GM19239 (cell line): ENCODE measurements at regions not wholly inside any gene's neighbourhood (a gene's known extent, or its start where the extent isn't known, plus 50 kb on each side); places are given as distances from the start of the nearest gene placed in this dataset.

Experiments
- DNase-seq: peaks from one replicate; pipeline ENCODE4 v3.0.0; 2011; ENCODE audit warnings: low spot score; ENCODE audit not compliant: insufficient read length
- FAIRE-seq: peaks from 2 replicates; lab custom pipeline; 2011; peaks lifted over from hg19 to GRCh38; lab: Jason Lieb, UNC

DNA sequence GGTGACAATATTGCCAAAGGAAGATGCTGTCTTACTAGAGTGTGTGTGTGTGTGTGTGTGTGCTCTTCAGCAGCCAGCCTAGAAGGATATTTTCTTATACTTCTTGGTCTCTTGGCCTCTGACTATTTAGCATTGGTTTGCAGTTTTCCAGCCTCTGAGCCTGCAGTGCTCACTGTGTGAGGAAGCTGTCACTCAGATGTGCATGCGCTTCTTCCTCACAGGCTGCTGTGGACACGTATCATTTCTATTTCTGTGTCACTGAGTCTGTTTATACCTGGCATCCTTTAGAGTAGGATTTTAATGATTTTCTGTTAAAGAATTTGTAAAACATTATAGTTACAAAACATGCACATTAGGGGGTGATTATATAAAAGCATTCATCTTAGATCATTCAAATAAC is 83.3 kb downstream of the ALDH8A1 start:
- DNase-seq, result no peak
- peak; percentile 8 for FAIRE-seq

DNA sequence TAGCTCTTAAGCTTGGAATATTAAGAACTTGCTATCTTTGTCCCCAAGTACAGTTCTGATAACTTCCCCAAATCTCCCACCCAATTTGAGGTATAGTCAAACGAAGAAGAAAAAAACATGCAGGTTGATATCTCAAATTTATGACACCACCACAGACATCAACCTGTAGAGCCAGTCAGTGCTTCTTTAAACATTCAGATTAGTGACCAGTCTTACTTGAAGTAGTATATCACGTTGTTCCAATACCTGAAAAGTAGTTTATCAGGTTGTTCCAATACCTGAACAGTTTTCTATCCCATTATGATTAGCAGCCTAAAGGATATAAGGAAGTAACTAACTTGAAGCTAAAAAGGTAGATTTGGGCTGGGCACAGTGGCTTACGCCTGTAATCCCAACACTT is 85.3 kb downstream of the ALDH8A1 start:
- DNase-seq (no peak), FAIRE-seq (no peak)

DNA sequence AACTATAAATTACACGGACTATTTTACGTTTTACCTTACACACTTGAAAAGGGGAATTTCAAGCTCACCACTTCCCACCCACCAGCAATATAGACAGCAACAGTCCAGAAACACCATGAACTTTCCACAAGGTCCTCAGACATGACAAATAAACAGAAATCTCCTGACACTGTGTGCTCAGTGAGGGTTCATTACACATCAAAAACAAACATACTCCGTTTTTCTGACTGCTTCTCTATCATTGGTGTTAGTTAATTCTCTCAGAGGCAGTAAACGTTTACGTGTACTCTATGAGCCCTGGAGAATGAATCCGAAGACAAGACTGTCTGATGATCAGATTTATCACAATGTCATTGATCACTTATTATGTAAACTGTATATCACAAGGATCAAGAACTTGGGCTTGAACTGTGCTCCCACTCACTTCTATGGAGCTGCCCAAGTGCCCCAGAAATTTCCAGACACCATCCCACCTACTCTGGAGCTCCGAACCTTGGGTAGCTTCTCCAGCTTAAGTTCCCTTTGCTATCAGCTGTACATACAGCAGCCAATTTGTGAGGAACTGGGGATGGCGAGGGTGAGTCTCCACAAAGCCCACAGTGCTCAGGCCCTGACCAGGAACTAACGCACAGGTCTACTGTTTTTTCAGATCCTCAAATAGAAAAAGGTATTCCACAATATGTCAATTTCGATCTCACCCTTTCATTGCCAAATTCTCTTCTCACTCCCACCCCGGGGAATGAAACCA is 86.0 kb downstream of the ALDH8A1 start:
- DNase-seq (no peak), FAIRE-seq (no peak)

DNA sequence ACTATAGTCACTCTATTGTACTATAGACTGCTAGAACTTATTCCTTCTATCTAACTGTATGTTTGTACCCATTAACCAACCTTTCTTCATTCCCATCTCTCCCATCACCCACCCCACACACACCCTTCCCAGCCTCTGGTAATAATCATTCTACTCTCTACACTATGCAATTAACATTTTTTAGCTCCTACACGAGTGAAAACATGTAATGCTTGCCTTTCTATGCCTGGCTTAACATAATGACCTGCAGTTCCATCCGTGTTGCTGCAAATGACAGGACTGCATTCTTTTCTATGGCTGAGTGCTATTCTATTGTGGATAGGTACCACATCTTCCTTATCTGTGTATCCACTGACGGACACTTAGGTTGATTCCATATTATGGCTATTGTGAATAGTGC is 95.5 kb downstream of the ALDH8A1 start:
- FAIRE-seq (no peak), DNase-seq (no peak)

DNA sequence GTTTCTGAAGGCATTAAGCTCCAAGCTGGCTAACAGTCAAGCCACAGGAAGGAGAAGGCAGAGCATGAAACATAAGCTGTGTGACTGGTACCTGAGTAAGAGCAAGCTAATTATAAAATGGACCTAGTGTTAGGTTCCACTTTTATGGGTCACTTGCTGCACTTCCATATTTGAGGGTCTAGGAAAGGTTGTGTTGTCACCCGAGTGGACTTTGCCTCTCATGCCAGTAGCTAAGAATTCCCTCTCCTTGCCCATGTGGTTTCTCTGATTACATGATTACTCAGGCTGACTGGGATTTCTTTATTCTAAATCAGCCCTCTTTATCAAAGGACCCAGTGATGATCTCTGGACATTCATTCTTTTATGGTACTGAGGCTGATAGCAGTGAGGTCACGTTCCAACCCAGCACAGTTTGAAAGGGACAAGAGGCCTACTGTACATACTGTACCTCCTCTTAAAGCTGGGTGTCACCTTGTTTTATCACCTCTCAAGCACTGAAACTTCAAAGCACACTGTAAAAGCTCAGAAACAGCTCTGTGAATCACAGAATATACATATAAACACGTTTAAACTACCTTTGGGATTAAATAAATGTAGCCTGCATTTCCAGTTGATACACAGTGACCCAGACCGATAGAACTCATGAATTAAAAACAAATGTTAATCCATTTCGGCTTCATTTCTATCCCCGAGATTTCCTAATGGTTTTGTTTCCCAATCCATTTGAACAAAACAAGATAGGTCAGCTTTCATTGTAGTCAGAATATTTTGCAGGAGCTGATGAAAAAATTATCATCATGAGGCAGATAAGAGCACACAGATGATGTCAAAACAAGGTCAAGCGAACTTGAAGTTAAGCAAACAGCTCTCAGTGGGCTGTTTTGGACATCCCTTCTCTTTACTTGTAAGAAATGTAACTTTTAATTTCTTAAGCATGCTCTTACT is 96.5 kb downstream of the ALDH8A1 start:
- DNase-seq, result no peak
- FAIRE-seq, result no peak

DNA sequence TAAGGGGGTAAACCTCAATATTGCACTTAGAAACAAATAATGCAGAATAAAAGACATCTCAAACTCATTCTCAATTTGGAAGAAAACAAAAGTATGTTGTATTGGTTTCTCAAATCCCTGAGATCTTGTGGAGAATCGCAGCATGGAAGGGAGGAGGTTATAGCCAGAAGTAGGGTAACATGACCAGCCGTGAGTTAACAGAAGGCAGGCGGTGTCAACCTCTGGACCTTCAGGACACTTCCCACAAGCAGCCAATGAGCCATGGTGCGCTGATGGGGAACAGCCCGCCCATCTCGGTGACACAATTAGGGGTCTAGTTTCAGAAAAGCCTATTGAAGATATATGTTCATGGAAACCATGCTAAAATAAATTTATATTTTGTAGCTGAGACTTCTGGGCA is 98.4 kb downstream of the ALDH8A1 start:
- FAIRE-seq (no peak), DNase-seq (no peak)

DNA sequence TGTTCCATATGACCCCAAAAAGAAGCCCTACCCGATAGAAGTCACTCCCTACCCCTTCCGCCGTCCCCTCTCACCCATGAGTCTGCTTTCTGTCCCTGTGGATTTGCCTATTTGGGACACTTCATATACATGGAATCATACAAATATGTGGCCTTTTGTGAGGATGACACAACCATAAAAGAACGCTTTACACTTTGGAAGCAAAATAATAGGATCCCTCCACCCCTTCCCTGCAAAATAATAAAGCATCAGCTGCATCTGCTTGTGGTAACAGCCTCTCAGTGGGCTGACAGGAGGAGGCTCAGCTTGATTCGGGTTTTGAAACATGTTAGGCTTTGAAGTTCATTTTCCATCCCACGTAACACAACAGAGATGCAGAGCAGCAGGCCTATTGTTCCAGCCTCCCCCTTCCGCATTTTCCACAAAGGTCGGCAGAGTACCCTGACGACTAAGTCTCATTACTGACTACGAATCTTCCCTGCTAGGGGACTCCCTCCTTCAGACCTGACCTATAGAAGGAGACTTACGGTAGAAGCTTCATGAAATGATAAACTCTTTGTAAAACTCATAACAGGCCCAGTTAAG is 99.1 kb downstream of the ALDH8A1 start:
- no peak for DNase-seq
- no peak for FAIRE-seq

DNA sequence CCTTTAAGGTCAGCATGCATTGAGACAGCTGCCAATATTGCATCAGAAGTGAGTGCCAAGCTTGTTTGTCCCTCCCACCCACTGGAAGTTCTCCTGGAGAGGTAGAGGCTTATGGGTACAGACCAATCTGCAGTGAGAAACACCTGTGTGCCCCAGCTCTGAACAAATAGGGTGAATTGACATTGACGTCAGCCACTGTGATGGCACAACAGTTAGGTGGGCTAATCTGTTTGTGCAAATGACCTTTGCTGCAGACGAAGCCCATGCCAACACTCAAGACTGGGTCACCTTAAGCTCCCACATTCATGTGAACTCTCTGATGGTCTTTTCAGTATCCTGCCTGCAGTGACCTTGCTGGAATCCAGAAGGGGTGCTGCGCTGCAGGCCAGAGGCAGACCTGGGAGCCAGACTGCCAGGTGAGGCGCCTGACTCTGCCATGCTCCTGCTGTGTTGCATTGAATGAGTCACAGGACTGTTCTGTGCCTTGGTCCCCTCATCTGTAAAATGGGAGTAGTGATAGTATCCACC is 99.9 kb downstream of the ALDH8A1 start:
- DNase-seq (no peak), FAIRE-seq (no peak)

DNA sequence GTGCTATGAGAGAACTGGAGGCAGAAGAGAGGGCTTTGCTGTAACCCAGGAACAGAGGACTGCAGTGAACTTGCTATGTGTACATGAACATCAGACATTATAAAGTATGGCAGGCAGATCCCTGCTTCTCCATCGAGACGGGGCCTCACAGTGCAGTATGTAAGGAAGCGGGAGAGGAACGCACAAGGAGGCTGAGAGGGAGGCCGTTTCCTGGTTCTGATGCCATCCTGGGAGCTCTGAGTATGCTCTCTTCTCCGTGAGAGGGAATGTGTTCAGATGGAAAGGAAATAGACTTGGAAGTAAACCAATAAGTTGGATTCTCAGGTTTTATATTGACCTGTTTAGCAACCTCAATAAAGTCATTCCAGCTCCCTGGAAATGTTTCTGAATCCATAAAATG is 101.8 kb downstream of the ALDH8A1 start:
- FAIRE-seq (no peak), DNase-seq (no peak)

DNA sequence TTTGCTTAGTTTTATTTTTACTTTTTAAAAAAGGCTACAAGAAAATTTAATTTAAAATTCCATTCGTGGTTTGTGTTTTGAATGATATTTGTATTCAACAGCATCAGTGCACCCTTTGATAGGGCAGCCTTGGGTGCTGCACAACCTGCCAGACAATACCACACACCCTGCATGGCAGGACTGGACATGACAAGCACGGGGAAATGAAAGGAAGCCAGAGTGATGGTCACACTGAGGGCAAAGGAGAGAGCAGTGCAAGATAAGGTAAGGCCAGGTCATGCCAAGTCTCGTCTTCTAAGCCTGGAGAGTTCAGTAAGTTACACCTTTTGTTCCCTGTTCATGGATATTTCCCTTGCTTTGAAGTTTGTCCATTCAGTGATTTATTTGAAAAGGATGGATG is 103.0 kb downstream of the ALDH8A1 start:
- FAIRE-seq (no peak), DNase-seq (no peak)

DNA sequence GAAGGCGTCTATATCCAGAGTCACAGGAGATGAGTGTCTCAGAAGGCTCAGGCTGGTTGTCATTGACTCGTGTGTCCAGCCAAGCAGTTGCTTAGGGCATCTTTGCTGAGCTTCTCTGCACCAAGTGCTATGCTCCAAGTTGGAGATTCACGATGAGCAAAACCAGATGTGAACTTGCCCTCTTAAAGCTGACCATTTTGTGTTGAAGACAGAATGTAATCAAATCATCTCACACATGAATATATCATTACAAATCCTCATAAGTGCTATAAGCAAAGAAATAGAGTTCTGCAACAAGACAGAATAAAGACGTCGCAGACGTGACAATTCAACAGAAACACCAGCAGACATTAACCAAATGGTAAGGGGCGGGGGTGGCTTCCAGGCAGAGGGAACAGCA is 103.9 kb downstream of the ALDH8A1 start:
- DNase-seq (no peak), FAIRE-seq (no peak)

DNA sequence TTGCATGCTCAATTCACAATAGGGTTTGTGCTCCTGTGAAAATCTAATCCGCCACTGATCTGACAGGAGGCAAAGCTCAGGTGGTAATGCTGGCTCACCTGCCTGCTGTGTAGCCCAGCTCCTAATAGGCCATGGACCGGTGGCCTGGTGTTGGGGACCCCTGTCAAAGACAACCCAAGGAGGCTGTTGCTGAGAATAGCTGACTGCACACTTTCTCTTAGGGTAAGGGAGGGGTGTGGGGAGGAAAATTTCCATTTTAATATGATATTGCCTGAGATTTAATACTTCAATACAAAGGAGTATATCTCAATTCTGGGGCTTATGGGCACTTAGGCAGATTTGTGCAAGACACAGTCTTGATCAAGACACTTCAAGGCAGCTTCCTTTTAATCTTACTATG is 105.8 kb downstream of the ALDH8A1 start:
- FAIRE-seq, result no peak
- DNase-seq, result no peak

DNA sequence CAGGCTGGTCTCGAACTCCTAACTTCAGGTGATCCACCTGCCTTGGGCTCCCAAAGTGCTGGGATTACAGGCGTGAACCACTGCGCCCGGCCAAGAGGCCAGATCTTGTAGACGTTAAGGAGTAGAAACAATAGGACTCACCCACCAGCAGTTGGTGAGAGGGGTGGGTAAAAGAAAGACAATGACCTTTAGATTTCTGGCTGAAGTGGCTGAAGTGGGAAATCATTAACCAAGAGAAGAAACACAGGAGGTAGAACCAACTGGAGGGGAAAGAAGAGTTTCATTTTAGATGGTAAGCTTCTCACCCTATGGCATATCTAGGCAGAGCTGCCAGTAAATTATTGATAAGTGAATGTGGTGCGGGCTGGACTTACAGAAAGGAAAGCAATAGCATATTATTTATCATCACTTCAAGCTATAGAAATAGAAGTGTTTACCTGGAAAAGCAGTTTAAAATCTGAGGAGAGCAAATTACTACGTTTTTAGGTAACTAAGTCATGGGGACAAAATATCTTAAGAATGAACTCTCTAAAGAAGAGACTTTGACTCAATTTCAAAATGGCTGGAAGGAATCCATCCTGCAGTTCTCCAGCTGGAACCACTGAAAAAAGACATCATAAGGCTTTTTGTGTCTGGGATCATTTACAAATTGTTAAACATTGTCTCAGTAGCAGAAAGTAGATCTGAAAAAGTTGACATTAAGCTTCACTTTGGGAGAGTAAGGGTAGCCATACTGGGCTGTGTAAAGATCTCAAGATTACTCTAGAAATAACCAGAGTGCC is 109.6 kb downstream of the ALDH8A1 start:
- DNase-seq (peak; percentile 33), FAIRE-seq (peak; percentile 91)

DNA sequence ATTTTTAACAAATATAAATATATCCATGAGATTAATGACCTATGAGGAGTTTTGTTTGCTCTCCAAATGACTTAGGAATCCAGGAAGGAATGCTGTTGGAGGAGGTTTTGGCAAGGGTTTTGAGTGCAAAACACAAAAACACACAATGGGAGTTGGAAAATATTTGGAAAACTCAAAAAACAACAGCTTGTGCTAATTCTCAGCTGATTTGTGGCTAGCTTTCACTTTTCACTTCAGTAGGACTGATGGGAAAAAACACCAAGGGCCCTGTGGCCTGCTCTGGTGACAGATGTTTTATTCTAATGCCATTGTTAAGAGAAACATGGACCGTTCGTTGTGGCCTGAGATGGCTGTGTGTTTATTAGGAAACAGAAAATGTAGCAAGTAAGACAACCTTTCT is 113.9 kb downstream of the ALDH8A1 start:
- FAIRE-seq, result no peak
- DNase-seq, result no peak

DNA sequence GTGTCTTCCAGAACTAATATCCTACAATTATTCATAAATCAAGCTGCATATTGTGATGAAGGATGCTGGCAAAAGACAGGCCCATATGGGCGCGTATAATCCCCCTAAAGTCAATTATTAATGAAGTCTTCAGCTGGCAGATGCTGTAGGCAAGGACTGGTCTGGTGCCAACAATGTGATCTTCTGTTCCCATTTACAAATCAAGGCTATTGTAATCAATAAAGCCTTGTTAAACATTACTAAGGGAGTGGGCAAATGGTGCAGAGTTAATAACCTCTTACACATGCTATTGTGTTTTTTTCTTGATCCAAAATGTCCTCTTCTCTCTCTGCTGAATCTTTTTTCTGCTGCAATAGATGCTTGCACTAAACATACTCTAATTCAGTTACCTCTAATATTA is 119.0 kb downstream of the ALDH8A1 start:
- DNase-seq, result no peak
- no peak for FAIRE-seq

DNA sequence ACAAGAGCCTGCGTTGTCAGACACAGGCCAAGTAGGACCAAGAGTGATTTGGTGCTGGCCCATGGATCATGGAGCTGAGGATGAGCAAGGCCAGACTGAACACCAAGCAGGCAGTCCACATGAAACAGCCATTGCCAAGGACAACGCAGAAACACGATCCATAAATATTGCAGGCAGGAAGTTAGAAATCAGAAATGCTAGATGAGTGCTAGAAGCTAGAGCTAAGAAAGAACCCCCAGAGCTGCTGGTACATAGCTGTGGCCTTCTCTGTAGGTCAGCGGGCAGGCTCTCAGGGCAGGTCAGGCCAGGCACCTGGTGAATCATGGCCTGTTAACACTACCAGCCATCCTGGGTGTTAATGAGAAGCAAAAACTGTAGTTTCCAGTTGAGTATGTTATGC is 119.7 kb downstream of the ALDH8A1 start:
- no peak for DNase-seq
- no peak for FAIRE-seq

DNA sequence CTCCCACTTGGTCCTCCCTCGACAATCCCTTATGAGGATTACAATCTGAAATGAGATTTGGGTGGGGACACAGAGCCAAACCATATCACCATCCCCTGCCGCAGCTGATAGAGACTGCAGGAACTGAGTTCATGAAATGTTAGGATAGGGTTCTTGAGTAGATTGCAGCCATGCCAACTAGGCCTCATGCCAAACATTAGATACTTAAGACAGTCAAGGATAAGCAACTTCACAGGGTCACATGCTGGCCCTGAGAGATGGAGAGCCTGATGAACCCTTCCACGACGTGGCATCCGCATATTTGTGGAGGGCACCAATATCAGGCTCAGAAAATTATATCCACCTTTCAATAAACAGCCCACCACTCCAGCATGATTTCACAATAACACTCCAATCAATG is 121.3 kb downstream of the ALDH8A1 start:
- no peak for FAIRE-seq
- DNase-seq, result no peak

DNA sequence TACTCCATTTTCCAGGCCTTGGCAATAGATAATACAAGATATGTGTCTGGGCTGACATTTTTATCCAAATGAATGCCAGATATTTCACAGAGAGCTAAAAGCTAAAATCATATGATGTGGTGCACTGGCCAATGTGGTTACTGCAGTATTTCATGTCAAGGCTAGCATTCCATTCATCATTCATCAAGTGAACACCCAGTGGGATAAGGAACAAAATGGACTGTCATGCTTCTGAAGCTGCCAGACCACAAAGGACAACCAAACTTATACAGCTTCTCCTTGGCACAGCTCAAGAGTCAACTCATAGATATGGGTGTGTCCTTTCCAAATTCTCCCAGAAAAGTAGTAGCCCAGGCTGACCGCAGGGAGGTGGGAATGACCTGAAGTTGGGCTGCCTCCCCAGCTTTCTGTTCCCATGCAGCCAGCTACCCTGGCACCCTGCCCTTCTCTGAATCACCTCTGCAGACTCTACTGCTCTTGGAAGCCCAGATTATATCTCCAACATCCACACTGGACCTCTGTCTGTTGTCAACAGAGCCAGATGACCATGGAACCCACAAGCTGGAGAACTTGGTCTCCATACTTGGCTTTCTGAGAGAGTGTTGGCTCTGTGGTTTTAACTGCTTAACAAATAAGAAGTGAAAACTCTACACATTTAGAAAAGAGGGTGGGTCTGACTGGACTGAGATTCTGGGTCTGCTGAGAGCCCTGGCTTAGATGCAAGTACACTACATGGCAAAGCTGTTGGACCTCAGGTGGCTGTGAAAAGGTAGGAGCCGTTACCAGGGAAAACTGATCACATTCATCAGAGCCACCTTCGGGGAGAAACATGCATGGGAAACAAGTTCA is 122.8 kb downstream of the ALDH8A1 start:
- FAIRE-seq (peak; percentile 71), DNase-seq (no peak)

DNA sequence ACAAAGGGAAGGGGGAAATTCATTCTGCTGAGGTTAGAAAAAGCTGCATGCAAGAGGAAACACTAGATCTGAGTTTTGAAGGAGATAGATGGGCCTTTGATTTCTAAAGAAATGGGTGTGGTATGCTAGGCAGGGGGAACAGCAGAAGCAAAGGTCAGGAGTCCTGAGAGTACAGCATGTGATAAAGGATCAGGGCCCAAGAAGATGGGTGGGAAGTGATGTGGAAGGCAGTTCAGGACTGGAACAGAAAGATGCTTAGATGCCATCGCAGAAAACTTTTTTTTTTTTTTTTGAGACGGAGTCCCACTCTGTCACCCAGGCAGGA is 126.2 kb downstream of the ALDH8A1 start:
- DNase-seq (no peak), FAIRE-seq (no peak)
